DMS53 treated with DMSO at 0.1 percent for 48 hours (cell line): ENCODE measurements at regions not wholly inside any gene's neighbourhood (a gene's known extent, or its start where the extent isn't known, plus 50 kb on each side); places are given as distances from the start of the nearest gene placed in this dataset.

ENCODE experiments used
- DNase-seq: peaks from one replicate; lab custom pipeline; 2025; ENCODE audit not compliant: unreplicated experiment; lab: John Stamatoyannopoulos, UW

DNA sequence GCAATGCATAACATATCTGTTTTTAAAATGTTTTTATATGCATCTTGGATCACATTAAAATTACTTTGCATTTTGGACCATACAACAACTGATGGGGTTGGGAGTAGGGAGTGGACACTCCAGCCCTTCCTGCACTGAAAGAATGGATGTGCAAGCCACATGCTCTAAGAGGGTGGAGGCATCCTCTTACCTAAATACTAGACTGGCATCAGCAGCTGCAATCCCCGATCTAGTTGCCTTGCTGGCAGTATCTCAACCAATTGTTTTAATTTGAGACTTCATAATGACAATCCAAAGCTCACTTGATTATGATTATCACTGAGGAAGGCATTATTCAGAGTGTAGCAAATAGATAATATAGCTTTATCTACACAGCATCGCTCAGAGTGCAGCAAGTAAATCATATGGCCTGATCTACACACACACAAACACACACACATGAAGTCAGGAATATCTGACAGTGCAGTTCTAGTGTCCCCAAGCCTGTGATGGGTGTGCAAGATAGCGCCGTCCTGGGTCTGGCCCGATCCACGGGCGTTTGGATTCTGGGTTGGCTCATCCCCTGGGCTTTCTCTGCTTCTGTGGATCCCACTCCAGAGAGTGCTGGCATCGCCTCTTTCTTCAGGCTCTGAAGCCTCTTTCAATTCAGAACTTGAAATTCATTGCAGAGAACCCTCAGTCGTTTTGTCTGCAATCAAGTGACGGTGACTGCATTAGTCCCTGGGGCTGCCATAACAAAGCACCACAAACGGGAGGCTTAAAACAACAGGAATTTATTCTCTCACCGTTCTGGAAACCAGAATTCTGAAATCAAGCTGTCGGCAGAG is 181.3 kb downstream of the ETS2 start:
- DNase-seq, result no peak

DNA sequence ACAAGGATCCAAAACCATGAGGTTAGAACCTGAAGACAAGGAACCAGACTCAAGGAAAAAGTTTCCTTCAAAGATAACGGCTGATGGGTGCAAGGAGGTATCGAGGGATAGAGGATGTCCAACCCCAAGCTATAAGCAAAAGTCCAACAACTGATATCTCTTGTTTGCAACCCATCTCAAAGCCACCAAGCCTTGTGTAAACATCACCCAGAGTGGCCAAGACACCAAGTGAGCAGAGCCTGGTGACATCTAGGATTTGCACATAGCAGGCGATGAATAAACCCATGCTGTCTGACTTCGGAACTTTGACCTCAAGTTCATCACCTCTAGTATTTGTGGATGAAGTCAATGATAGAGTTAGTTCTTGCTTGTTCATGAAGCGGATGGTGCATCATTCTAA is 180.7 kb downstream of the ETS2 start:
- no peak for DNase-seq

DNA sequence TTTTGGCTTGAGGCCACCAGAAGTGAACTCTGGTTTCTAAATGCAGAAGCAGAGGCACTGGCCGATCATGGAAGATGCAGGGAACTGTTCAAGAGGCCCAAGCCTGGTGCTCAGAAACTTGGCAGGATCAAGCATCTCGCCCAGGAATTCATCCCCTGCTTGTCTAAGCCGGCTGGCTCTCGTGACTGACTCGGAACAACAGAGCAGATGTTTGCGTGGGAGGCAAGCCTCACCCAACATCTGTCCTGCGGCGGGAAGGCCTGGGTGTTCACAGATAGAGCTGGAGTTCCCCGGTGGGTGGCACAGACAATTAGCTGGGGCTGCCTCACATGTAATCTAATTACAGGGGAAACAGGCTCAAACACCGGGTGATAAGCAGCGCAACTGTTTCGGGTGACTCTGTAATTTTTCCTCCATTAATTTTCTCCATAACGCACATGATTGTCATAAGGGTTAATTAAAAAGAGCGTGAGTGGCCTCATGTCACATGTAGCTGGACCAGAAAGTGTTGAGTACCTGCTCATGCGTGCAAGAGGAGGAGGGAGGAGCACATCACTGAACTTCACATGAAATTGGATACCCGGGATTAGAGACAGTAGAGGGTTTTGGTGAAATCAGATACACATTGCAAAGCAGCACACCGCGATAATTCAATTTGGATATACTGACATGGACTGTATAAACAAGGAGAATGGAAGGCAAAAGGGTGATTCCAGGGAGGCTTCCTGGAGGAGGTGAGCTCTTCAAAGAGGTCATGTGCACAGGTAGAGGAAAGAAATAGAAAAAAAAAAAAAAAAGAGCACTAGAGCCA is 180.0 kb downstream of the ETS2 start:
- peak; percentile 71 for DNase-seq

DNA sequence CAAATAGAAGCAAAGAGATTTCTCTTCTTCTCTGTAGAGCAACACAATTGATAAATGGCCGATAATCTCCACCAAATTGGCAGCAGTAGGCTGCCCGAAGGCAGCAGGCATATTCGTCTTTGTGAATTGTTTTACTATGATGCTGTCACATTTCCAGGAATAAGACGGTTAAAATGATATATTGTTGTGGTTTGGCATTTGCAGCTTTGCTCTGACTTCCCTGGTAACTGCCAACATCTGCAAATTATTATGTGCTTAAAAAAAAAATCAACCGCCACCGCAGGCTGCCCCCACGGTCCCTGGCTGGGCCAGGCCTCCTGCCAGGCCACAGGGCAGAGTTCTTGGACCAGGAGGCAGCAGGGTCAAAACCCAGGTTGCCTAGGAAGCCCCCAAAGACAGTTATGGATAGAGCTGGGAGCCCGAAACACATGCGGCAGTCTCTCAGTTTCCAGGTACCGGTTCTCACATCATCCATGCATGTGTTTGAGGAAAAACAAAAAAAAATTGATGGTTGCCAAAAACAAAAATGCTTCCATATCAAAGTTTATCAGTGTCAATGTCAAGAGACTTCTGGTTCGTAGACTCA is 179.3 kb downstream of the ETS2 start:
- no peak for DNase-seq

DNA sequence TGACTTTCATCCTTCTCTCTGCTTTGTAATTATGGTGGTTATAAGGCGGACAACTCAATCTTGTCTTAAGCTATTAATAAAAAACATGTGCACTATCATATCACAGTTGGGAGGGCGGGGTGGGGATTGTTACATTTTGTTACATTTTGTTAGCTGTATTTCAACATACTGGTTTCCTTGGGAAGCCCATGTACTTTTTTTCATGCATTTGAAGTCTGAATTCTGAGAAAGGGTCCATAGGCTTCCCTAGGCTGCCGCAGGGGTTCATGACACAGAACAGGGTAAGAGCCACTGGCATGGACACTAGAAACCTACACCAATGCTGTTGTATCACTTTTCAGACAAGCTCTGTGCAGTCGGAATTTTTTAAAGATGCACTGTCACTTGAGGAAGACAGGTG is 178.8 kb downstream of the ETS2 start:
- no peak for DNase-seq

DNA sequence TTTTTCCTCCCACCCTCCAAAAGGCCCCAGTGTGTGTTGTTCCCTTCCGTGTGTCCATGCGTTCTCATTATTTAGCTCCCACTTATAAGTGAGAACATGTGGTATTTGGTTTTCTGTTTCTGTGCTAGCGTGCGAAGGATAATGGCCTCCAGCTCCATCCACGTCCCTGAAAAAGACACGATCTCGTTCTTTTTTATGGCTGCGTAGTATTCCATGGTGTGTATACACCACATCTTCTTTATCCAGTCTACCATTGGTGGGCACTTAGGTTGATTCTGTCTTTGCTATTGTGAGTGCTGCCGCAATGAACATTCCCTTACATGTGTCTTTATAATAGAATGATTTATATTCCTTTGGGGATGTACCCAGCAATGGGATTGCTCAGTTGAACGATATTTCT is 177.8 kb downstream of the ETS2 start:
- no peak for DNase-seq

DNA sequence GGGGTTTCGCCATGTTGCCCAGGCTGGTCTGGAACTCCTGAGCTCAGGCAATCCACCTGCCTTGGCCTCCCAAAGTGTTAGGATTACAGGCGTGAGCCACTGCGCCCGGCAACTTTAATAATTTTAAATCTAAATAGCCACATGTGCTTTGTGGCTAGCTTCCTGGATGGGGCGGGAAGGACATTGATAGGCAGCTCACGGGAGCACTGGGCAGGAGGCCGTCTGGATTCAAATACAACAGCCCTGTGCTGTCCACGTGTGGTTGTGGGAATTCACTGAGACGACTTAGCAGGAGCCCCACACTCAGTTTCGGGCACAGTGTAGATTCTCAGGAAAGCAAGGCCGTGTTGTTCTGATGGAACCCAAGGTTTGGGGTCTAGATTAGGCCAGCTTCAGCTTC is 177.1 kb downstream of the ETS2 start:
- DNase-seq, result no peak

DNA sequence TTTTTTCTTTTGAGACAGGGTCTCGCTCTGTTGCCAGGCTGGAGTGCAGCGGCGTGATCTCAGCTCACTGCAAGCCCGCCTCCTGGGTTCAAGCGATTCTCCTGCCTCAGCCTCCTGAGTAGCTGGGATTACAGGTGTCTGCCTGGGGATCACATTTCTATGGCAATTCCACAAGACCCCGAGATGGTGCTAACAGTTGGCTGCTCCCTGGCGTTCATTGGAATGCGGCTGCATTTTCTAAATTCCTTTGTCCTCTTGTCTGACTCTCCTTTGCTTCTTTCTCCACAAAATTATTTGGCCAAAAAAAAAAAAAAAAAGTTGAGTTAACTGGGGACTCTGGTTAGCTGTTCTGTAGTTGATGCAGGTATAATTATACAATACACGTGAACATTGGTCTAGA is 176.4 kb downstream of the ETS2 start:
- no peak for DNase-seq

DNA sequence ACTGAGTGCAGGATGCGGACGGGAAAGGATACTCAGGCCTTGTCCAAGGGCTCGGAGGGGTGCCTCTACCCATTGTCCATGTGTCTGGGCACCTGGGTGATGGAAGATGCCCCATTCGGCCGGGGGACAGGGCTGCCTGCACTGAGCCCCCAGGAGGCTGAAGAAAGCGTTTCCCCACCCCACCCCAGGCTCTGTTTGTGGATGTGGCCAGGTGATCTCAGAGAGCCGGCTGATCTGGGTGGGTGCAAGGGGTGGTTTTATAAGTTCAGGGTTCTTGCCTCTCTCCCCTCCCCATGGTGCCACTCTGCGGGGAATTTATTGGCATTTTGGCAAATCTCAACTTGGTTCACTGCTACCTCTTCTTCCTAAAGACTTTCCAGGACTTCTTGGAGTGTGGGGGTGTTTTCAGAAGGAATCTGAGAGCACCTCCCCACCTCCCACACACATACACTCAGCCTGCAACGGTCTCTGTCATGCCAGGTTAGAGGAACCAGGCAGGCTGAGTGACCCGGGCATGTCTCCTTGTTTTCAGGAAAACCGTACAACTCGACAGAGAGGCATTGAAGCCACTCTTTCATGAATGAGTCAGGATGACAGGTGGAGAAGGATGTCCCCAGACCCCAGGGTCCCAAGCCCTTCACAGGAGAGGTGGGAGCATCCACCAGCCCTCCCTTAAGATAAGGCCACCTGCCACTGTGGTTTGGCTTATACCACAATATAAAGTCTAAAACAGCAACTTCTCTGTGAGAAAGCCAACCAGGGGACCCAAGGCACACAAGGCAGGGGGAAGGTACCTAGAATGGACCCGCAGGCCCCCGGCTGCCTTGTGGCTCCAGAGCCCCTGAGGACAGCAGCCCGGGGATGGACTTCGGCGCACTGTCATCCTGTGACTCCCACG is 174.9 kb downstream of the ETS2 start:
- no peak for DNase-seq

DNA sequence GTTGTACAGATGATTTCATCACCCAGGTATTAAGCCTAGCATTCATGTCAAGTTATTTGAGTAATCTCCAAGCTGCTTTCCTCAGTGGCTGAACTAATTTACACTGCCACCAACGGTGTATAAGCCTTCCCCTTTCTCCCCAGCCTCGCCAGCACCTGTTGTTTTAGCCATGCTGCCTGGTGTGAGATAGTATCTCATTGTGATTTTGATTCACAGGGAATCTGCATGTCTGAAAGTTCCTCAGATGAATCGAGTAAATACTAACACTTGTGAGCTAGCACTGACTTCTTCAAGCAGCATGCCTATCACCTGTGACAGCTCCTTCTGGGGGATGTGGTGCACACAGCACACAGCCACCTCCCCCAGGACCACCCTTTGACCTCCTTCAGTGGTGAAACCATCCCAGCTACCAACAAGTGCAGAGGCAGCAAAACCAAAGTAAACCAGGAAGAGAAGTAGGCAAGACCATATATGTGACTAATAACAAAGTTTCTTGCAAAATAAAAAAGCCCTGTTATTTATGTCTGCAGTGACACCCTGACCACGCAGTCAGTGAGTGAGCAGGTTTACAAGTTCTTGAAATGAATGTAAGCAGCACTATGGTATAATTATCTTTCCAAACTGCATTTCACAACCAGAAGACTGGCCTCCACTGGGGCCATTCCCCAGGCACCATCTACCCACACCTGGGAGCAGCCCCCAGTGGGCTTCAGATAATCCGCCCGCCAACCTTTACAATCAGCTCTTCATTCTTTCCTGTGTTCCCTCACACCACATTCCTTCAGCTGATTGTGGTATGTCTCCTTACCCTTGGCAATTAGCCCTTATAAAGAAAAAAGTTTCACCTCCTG is 173.8 kb downstream of the ETS2 start:
- no peak for DNase-seq

DNA sequence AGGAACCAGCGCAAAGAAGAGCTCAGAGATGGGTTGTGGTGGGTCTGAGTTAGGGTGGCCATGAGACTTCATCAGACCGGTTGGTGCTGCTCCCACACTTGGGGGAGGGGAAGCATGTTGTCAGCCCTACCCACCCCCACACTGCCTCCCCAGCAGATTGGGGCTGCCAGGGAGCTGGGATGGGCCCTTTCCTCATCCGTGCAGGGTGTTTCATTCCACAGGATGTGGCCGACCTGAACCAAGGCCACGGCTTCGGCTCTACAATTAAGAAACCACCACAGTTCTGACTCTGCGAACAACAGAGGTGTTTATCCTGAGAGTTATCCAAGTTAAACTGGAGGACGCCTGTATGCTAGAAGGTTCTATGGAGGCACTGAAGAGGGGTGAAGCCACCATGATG is 171.2 kb downstream of the ETS2 start:
- no peak for DNase-seq

DNA sequence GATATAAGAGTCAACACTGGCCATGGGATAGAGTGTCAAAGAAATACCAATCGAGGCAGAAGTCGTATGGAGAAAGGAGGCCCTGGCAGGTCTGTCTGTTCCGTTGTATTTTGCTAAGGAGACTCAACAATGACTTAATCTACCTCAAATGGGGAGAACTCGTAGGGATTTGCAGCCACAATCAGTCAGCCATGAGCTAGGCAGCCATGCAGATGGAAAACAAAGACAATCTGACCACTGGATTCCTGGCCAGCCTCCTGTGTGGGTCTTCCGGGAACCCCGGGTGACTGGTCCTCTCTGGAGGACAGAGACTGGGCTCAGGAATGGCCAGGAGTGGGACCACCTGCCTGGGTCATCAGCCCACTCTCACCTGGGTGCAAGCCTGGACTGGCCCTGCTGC is 167.8 kb downstream of the ETS2 start:
- no peak for DNase-seq

DNA sequence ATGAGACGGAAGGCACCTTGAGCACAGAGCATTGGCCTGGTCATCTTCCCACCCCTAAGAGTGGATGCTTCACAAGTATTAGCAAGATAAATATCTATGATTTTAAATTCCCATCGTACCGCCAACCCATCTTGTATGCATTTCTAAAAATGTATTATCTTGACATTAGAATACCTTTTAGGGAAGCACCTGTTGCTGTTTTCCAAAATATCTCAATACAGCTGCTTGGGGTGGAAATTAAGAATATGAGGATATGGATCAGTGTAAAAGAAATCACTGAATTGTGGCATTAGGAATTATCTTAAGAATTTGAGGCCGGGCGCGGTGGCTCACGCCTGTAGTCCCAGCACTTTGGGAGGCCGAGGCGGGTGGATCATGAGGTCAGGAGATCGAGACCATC is 166.3 kb downstream of the ETS2 start:
- no peak for DNase-seq

DNA sequence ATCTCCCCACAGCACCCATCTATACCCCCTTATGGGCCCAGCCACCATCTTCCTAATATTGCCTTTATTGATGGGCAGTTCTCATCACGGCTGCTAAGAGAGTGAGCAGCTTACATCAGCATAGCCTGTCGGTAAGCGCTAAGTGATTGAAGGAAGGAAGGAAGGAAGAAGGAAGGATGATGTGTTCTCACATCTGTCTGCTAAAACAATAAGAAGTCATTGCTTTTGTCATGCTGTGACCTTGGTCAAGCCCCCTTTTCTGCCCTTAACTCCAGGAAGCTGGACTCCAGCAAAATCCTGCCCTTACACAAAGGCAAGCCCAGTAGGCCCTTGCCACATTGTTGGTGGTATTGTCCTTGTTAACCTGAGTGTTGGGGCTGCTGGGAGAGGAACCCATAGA is 165.0 kb downstream of the ETS2 start:
- DNase-seq, result no peak

DNA sequence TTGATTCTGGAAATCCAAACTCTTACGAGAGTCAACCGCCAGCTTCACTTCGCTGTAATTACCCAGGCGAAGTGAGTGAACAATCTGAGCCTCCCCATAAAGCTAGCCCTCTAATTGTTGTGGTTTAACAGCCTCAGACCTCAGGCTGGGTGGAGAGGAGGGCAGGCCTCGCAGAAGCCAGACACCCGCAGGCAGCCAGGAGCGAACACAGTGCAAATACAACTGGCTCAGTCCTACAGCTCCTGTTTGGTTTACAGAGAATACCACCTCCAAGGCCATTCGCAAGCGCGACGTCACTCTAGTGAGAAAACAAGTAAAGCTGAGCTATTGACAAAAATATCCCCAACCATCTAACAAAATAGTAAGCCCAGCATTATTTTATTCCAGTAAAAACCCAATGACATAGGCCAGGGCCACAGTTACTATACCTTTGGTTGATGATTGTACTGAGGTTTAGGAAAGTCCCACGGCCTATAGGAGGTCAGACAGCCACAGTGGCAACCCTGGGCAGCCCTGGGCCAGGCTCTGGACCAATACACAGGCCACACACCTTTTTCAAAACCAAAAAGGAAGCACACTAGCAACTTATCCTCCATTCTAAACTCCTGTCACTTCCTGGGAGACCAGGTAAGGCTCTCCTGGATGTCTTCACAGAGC is 163.3 kb downstream of the ETS2 start:
- DNase-seq, result no peak

DNA sequence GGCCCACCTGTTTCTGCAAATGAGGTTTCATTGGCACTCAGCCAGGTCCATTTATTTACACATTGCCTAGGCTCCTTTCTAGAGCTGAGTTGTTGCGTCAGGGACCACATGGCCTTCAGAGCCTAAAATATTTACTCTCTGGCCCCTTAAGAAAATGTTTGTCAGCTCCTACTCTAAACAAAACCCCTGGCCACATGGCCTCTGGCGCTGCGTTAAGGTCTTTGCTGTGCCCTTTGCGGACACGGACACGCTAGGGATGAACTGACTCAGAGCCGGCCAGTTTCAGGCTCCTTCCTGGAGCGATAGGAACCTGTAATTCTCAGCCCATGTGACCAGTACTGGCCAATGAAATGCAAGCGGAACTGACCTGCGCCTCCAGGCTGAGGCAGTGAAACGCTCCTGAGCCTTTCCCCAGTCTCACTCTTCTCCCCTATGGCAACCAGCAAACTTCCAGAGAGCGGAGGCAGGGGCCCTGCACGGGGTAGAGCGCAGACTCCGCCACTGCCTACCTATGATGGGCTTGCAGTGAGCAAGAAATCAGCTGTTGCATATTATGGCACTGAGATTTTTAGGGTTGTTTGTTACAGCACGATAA is 160.3 kb downstream of the ETS2 start:
- peak; percentile 93 for DNase-seq

DNA sequence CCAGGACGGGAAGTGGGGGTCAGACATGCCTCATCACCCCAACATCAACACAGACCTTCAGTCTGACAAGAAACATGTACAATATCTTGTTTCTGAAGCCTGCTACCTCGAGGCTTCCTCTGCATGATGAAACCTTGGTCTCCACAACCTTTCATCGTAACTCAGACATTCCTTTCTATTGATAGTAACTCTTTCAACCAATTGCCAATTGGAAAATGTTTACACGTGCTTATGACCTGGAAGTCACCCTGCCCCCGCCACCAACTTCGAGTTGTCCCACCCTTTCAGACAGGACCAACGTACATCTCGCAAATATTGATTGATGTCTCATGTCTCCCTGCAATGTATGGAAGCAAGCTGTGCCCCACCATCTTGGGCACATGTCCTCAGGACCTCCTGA is 159.5 kb downstream of the ETS2 start:
- DNase-seq, result no peak

DNA sequence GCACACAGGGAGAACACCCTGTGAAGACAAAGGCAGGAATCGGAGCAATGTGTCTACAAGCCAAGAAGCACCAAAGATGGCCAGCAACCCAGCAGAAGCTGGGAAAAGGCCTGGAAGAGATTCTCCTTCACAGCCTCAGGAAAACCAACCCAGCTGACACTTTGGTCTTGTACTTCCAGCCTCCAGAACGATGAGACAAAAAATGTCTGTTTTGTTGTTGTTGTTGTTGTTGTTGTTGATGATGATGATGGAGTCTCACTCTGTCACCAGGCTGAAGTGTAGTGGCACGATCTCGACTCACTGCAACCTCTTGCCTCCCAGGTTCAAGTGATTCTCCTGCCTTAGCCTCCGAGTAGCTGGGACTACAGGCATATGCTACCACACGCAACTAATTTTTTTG is 157.3 kb downstream of the ETS2 start:
- no peak for DNase-seq

DNA sequence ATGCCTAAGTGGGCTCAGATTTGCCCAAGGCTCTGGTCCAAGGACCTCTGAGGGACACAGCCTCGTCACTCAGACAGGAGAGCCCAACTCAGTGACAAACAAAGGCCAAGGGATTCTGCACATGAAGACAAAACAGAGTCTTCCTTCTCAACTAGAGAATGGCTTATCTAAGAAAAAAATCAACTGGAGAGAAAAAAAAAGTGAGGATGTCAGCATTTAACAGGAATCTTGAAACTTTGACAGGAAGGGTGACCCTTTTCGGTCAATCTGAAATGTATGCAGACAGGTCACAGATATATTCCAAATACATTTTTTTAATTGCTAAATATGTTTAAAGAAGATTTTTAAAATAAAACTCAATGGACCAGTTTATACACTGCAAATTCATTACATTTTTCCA is 154.5 kb downstream of the ETS2 start:
- DNase-seq, result no peak
